Activated T-helper 1 cell treated with anti-CD3 and anti-CD28 coated beads, Interleukin-12 subunit alpha, Interleukin-12 subunit beta, Interleukin-2, Interleukin-4 antibody, amounts not matched to agents 30 ng/mL and 10 ng/mL and 1 ng/mL, durations not matched to agents 14 hours and 24 hours and 36 hours (primary cell): ENCODE measurements at regions not wholly inside any gene's neighbourhood (a gene's known extent, or its start where the extent isn't known, plus 50 kb on each side); places are given as distances from the start of the nearest gene placed in this dataset.

Experiments
- DNase-seq: peaks from one replicate; pipeline ENCODE4 v3.0.0; 2021; ENCODE audit warnings: low spot score
- H3K27ac Mint-ChIP-seq: one replicate; pipeline ENCODE4 v1.8.0; 2021; ENCODE audit warnings: mild to moderate bottlenecking, mixed read lengths
- H3K27me3 Mint-ChIP-seq: one replicate; pipeline ENCODE4 v1.8.0; 2022; ENCODE audit warnings: mild to moderate bottlenecking, moderate library complexity, mixed read lengths; ENCODE audit not compliant: insufficient read depth
- H3K36me3 Mint-ChIP-seq: one replicate; pipeline ENCODE4 v1.8.0; 2021; ENCODE audit warnings: low read depth, mixed read lengths
- H3K4me1 Mint-ChIP-seq: one replicate; pipeline ENCODE4 v1.8.0; 2021; ENCODE audit warnings: low read depth, mixed read lengths
- H3K4me3 Mint-ChIP-seq: one replicate; pipeline ENCODE4 v1.8.0; 2021; ENCODE audit warnings: mild to moderate bottlenecking, moderate library complexity, mixed read lengths
- H3K9me3 Mint-ChIP-seq: one replicate; pipeline ENCODE4 v1.8.0; 2021; ENCODE audit warnings: mixed read lengths
- intact Hi-C: fragments of 100-400 bp; cut with micrococcal nuclease; formaldehyde crosslinking; loops from one replicate; pipeline ENCODE4 v1.15.1; 2024

DNA sequence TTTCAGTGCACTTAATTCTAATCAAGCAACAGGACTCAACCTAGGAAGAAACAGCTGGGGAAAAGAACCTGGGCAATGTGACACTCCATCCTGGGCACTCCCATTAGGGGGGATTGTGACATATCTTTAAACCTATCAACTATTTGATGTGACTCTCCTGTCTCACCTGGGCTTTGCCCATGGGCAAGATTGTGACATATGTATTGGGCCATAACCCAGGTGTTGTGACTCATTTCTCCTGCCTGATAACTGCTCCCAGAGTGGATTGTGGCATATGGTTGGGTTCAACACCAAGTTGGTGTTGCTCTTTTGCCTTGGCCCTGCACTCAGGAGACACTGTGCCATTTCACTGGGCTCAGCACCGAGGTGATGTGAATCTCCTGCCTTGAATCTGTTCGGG, 82.6 kb downstream of the ZNF723 start:
- intact Hi-C loops, result no loop called here
- peaks cover 52% of the 10 kb centered on the region for H3K9me3 Mint-ChIP-seq

DNA sequence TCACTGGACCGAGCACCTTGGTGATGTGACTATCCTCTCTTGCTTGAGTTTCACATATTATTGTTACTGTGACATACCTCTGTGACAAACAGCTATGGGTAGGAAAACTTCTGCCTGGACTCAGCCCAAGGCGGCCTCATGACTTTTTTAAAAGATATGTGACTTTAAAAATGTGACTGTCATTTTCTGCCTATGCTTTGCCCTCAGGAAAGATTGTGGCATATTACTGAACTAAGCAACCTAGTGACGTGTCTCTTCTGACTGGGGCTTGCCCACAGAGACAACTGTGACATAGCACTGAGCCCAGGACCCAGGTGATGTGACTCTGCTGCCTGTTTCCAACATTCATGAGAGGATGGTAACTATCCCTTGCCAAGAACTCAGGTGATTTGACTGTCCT, 84.8 kb downstream of the ZNF728 start:
- H3K4me1 Mint-ChIP-seq, result no peaks in the 10 kb centered on the region
- peaks cover 61% of the 10 kb centered on the region for H3K9me3 Mint-ChIP-seq
- H3K27me3 Mint-ChIP-seq, result no peaks in the 10 kb centered on the region
- no peak overlapping the region for H3K27ac Mint-ChIP-seq
- intact Hi-C loops, result no loop called here
- no peaks in the 10 kb centered on the region for H3K36me3 Mint-ChIP-seq
- H3K4me3 Mint-ChIP-seq, result no peak overlapping the region
- DNase-seq, result no peak

More for the DNA sequence above, 82.6 kb downstream of the ZNF723 start:
- H3K36me3 Mint-ChIP-seq, result no peaks in the 10 kb centered on the region
- H3K4me3 Mint-ChIP-seq, result no peak overlapping the region
- no peak overlapping the region for H3K27ac Mint-ChIP-seq
- H3K4me1 Mint-ChIP-seq, result no peaks in the 10 kb centered on the region
- DNase-seq, result no peak
- no peaks in the 10 kb centered on the region for H3K27me3 Mint-ChIP-seq

DNA sequence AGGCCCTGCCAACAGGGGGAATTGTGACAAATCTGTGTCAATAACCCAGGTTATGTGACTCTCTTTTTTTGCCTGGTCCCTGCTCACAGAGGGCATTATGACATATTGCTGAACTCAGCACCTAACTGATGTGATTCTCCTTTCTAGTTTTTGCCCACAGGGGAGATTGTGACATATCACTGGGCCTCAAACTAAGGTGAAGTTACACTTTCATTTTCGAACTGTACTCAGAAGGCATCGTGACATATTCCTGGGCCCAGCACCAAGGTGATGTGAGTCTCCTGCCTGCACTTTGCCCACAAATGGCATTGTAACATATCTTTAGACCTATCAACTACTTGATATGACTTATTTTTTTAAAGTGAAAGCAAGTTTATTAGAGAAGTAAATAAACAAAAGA, 83.0 kb downstream of the ZNF728 start:
- no peak for DNase-seq
- no peak overlapping the region for H3K4me3 Mint-ChIP-seq
- H3K27me3 Mint-ChIP-seq, result no peaks in the 10 kb centered on the region
- no peaks in the 10 kb centered on the region for H3K36me3 Mint-ChIP-seq
- no peak overlapping the region for H3K27ac Mint-ChIP-seq
- H3K9me3 Mint-ChIP-seq, result peaks cover 63% of the 10 kb centered on the region
- no peaks in the 10 kb centered on the region for H3K4me1 Mint-ChIP-seq
- intact Hi-C loops, result no loop called here
